Right atrium auricular region (tissue), 2 donors: ENCODE measurements at regions not wholly inside any gene's neighbourhood (a gene's known extent, or its start where the extent isn't known, plus 50 kb on each side); places are given as distances from the start of the nearest gene placed in this dataset.

Experiments
- DNase-seq: peaks from one replicate; pipeline ENCODE4 v3.0.0-alpha.2; 2019; ENCODE audit warnings: low spot score
- H3K27ac ChIP-seq, 2 donors: fragments of 200-600 bp; sonication (generic); 1 replicate in 1 of 2; 2 replicates in 1 of 2; pipeline ENCODE4 v1.5.1; 2016 to 2019
- H3K27me3 ChIP-seq, 2 donors: fragments of 200-600 bp; sonication (generic); one replicate each; pipeline versions ENCODE4 v1.5.1 to v1.6.0; 2017 to 2019
- H3K36me3 ChIP-seq: fragments of 200-600 bp; sonication (generic); one replicate; pipeline ENCODE4 v1.5.1; 2016
- H3K4me1 ChIP-seq, 2 donors: fragments of 200-600 bp; sonication (generic); one replicate each; pipeline versions ENCODE4 v1.5.1 to v1.6.0; 2017 to 2019
- H3K4me3 ChIP-seq, 2 donors: fragments of 200-600 bp; sonication (generic); 1 replicate in 1 of 2; 2 replicates in 1 of 2; pipeline ENCODE4 v1.5.1; 2017 to 2019; ENCODE audit warnings: mild to moderate bottlenecking in 1 of 2, moderate library complexity in 1 of 2
- H3K9me3 ChIP-seq, 2 donors: fragments of 200-600 bp; sonication (generic); one replicate each; pipeline ENCODE4 v1.5.1; 2019
- TF ChIP-seq, protein P1 (sequence below), 2 donors: fragments of 200-600 bp; sonication (generic); IDR thresholded peaks; one replicate each; pipeline ENCODE4 v1.5.1; 2019; ENCODE audit warnings: antibody characterized with exemption in 2 of 2

GRCh38 chr1:212226467-212226866, 58.7 kb upstream of the PPP2R5A start:
- Histone ChIP-seq H3K4me3 (no peak overlapping the region), H3K4me1 (peaks cover 0 to 13% of the 10 kb centered on the region in 2 donors), H3K36me3 (no peaks in the 10 kb centered on the region), H3K27me3 (no peaks in the 10 kb centered on the region), H3K9me3 (no peaks in the 10 kb centered on the region), H3K27ac (peak overlapping the region in 1 of 2 donors; percentile 2)
- TF ChIP-seq, protein P1, sequence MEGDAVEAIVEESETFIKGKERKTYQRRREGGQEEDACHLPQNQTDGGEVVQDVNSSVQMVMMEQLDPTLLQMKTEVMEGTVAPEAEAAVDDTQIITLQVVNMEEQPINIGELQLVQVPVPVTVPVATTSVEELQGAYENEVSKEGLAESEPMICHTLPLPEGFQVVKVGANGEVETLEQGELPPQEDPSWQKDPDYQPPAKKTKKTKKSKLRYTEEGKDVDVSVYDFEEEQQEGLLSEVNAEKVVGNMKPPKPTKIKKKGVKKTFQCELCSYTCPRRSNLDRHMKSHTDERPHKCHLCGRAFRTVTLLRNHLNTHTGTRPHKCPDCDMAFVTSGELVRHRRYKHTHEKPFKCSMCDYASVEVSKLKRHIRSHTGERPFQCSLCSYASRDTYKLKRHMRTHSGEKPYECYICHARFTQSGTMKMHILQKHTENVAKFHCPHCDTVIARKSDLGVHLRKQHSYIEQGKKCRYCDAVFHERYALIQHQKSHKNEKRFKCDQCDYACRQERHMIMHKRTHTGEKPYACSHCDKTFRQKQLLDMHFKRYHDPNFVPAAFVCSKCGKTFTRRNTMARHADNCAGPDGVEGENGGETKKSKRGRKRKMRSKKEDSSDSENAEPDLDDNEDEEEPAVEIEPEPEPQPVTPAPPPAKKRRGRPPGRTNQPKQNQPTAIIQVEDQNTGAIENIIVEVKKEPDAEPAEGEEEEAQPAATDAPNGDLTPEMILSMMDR (IDR thresholded peaks at IDR 0.05) = no peak
- no peak for DNase-seq

GRCh38 chr1:212228076-212228475, 57.1 kb upstream of the PPP2R5A start:
- H3K36me3 ChIP-seq = no peaks in the 10 kb centered on the region
- no peaks in the 10 kb centered on the region for H3K9me3 ChIP-seq
- H3K4me3 ChIP-seq = no peak overlapping the region
- peak overlapping the region in 1 of 2 donors; percentile 55 for H3K27ac ChIP-seq
- no peak for DNase-seq
- TF ChIP-seq, protein P1 (IDR thresholded peaks at IDR 0.05) = no peak
- H3K4me1 ChIP-seq = peaks cover 0 to 17% of the 10 kb centered on the region in 2 donors
- H3K27me3 ChIP-seq = no peaks in the 10 kb centered on the region

- TF ChIP-seq, protein P1 (IDR thresholded peaks at IDR 0.05) = no peak
Measured at GRCh38 chr1:212228591-212229119, 56.6 kb upstream of the PPP2R5A start.

GRCh38 chr1:212229654-212230053, 55.6 kb upstream of the PPP2R5A start:
- Histone ChIP-seq H3K36me3 (no peaks in the 10 kb centered on the region), H3K4me1 (peaks cover 0 to 30% of the 10 kb centered on the region in 2 donors), H3K27me3 (no peaks in the 10 kb centered on the region), H3K4me3 (no peak overlapping the region), H3K9me3 (no peaks in the 10 kb centered on the region), H3K27ac (no peak overlapping the region)
- TF ChIP-seq, protein P1 (IDR thresholded peaks at IDR 0.05) = no peak
- DNase-seq = no peak

More at GRCh38 chr1:212228591-212229119, 56.6 kb upstream of the PPP2R5A start:
- H3K9me3 ChIP-seq = no peaks in the 10 kb centered on the region
- H3K4me1 ChIP-seq = peaks cover 0 to 21% of the 10 kb centered on the region in 2 donors
- no peak overlapping the region for H3K4me3 ChIP-seq
- no peaks in the 10 kb centered on the region for H3K36me3 ChIP-seq
- H3K27ac ChIP-seq = peak overlapping the region in 1 of 2 donors; percentile 55
- DNase-seq = no peak
- no peaks in the 10 kb centered on the region for H3K27me3 ChIP-seq

GRCh38 chr1:212230329-212230728, 54.9 kb upstream of the PPP2R5A start:
- Histone ChIP-seq H3K36me3 (no peaks in the 10 kb centered on the region), H3K27ac (no peak overlapping the region), H3K4me1 (peaks cover 0 to 36% of the 10 kb centered on the region in 2 donors), H3K9me3 (no peaks in the 10 kb centered on the region), H3K27me3 (no peaks in the 10 kb centered on the region), H3K4me3 (no peak overlapping the region)
- DNase-seq = no peak
- TF ChIP-seq, protein P1 (IDR thresholded peaks at IDR 0.05) = no peak

- Histone ChIP-seq H3K27me3 (no peaks in the 10 kb centered on the region), H3K4me1 (peaks cover 2 to 37% of the 10 kb centered on the region in 2 donors), H3K4me3 (no peak overlapping the region), H3K9me3 (no peaks in the 10 kb centered on the region), H3K36me3 (no peaks in the 10 kb centered on the region), H3K27ac (no peak overlapping the region)
- no peak for DNase-seq
- TF ChIP-seq, protein P1 (IDR thresholded peaks at IDR 0.05) = no peak
Measured at GRCh38 chr1:212231372-212231771, 53.8 kb upstream of the PPP2R5A start.
